Activated CD8-positive, alpha-beta T cell treated with anti-CD3 and anti-CD28 coated beads for 36 hours (primary cell): ENCODE measurements at regions not wholly inside any gene's neighbourhood (a gene's known extent, or its start where the extent isn't known, plus 50 kb on each side); places are given as distances from the start of the nearest gene placed in this dataset.

ENCODE experiments used
- ATAC-seq: fragments of 200-7000 bp; cut with Tn5 transposase; one replicate; pipeline ENCODE4 v1.10.0; 2021; ENCODE audit warnings: mild to moderate bottlenecking, moderate library complexity
- CTCF ChIA-PET: fragments of 350-600 bp; sonication (Branson Sonifier 250); formaldehyde crosslinking; loops from one replicate; lab custom pipeline; 2021; ENCODE audit warnings: antibody characterized with exemption; lab: Charles Lee
- POLR2A ChIA-PET: fragments of 350-600 bp; sonication (Branson Sonifier 250); formaldehyde crosslinking; loops from one replicate; lab custom pipeline; 2021; ENCODE audit warnings: antibody characterized with exemption; lab: Charles Lee
- DNase-seq: peaks from one replicate; pipeline ENCODE4 v3.0.0-alpha.2; 2020
- H3K27ac Mint-ChIP-seq: one replicate; pipeline ENCODE4 v1.8.0; 2021; ENCODE audit warnings: mild to moderate bottlenecking, mixed read lengths
- H3K27me3 Mint-ChIP-seq: one replicate; pipeline ENCODE4 v1.8.0; 2021; ENCODE audit warnings: mixed read lengths
- H3K36me3 Mint-ChIP-seq: one replicate; pipeline ENCODE4 v1.8.0; 2021; ENCODE audit warnings: low read depth, mixed read lengths
- H3K4me1 Mint-ChIP-seq: one replicate; pipeline ENCODE4 v1.8.0; 2021; ENCODE audit warnings: low read depth, mixed read lengths
- H3K4me3 Mint-ChIP-seq: one replicate; pipeline ENCODE4 v1.8.0; 2021; ENCODE audit warnings: mild to moderate bottlenecking, moderate library complexity, mixed read lengths
- H3K9me3 Mint-ChIP-seq: one replicate; pipeline ENCODE4 v1.8.0; 2021; ENCODE audit warnings: mixed read lengths
- intact Hi-C: fragments of 100-400 bp; cut with micrococcal nuclease; formaldehyde crosslinking; loops from one replicate; pipeline ENCODE4 v1.10.0; 2022
- TF ChIP-seq, protein P1 (sequence below): fragments of 200-600 bp; IDR thresholded peaks from one replicate; pipeline ENCODE4 v1.8.0; 2022; ENCODE audit warnings: antibody characterized with exemption, mild to moderate bottlenecking

DNA sequence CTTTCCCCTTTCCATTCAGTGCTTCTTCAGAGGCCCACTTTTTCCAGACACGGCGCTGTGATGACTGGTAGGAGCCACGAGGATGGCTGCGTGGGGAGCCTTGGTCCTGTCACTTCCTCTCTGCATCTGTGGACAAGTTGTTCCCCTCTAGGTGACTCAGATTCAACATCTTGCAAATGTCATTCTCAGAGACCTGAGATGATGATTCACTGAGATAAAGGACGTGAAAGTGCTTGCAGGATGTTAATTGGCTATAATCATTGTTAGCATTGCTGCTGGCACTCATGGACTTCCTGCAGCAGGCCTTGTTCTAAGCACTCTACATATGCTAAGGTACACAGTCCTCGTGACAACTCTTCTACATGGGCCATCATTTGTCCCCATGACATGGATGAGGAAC lies 489.8 kb upstream of the ZMIZ1 start:
- DNase-seq: peak; percentile 87
- POLR2A ChIA-PET: no interaction called here
- Mint-ChIP-seq H3K27ac (peak overlapping the region; percentile 92), H3K9me3 (no peaks in the 10 kb centered on the region), H3K27me3 (no peaks in the 10 kb centered on the region), H3K4me3 (no peak overlapping the region), H3K4me1 (peaks cover 15% of the 10 kb centered on the region), H3K36me3 (no peaks in the 10 kb centered on the region)
- TF ChIP-seq, protein P1, sequence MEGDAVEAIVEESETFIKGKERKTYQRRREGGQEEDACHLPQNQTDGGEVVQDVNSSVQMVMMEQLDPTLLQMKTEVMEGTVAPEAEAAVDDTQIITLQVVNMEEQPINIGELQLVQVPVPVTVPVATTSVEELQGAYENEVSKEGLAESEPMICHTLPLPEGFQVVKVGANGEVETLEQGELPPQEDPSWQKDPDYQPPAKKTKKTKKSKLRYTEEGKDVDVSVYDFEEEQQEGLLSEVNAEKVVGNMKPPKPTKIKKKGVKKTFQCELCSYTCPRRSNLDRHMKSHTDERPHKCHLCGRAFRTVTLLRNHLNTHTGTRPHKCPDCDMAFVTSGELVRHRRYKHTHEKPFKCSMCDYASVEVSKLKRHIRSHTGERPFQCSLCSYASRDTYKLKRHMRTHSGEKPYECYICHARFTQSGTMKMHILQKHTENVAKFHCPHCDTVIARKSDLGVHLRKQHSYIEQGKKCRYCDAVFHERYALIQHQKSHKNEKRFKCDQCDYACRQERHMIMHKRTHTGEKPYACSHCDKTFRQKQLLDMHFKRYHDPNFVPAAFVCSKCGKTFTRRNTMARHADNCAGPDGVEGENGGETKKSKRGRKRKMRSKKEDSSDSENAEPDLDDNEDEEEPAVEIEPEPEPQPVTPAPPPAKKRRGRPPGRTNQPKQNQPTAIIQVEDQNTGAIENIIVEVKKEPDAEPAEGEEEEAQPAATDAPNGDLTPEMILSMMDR: no peak
- intact Hi-C loops: no loop called here
- CTCF ChIA-PET: no interaction called here
- peak; percentile 97 for ATAC-seq

DNA sequence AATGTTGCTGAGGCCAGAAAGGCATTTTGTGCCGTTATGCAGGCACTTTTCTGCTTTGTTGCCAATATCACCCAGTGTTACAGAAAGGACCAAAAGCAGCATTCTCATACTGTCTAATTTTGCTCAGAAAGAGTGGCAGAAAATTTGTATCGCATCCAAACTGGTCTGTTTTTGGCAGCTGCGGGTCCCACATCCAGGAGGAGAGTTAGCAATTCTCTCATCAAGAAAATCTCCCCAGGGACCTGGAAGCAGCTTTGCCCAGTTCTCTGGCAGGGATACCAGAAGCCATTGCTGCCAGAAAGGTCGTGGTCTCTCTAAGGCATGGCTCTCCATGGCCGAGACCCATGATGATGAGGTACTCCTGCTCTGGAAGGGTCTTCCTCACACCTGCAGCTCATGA lies 489.2 kb upstream of the ZMIZ1 start:
- intact Hi-C loops: no loop called here
- POLR2A ChIA-PET: no interaction called here
- H3K4me3 Mint-ChIP-seq: no peak overlapping the region
- no peaks in the 10 kb centered on the region for H3K27me3 Mint-ChIP-seq
- peak overlapping the region; percentile 92 for H3K27ac Mint-ChIP-seq
- TF ChIP-seq, protein P1: no peak
- H3K4me1 Mint-ChIP-seq: peaks cover 15% of the 10 kb centered on the region
- DNase-seq (no peak), ATAC-seq (no peak)
- H3K36me3 Mint-ChIP-seq: no peaks in the 10 kb centered on the region
- no peaks in the 10 kb centered on the region for H3K9me3 Mint-ChIP-seq
- CTCF ChIA-PET: no interaction called here

DNA sequence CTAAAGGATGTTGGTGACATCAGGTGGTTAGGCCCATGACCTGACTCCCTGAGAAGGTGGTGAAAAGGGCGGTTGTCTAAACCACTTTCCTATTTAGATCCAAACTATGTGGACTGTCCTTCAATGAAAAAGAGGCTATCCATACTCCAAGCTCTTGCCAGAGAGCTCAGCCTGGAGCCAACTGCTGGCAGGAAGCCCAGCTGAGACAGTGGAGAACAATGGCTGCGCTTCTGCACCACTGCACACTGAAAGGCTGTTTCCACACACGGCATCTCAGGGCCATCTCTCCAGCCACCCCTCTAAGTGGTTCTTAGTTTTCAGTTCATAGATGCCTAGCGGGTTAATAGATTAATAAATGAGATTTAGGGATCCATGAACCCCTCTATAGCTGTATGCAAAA lies 488.8 kb upstream of the ZMIZ1 start:
- no peak overlapping the region for H3K4me3 Mint-ChIP-seq
- H3K9me3 Mint-ChIP-seq: no peaks in the 10 kb centered on the region
- peak overlapping the region; percentile 92 for H3K27ac Mint-ChIP-seq
- H3K36me3 Mint-ChIP-seq: no peaks in the 10 kb centered on the region
- ChIA-PET CTCF (no interaction called here), POLR2A (no interaction called here)
- no peak for DNase-seq
- no peak for ATAC-seq
- H3K4me1 Mint-ChIP-seq: peaks cover 15% of the 10 kb centered on the region
- intact Hi-C loops: no loop called here
- TF ChIP-seq, protein P1: no peak
- no peaks in the 10 kb centered on the region for H3K27me3 Mint-ChIP-seq

DNA sequence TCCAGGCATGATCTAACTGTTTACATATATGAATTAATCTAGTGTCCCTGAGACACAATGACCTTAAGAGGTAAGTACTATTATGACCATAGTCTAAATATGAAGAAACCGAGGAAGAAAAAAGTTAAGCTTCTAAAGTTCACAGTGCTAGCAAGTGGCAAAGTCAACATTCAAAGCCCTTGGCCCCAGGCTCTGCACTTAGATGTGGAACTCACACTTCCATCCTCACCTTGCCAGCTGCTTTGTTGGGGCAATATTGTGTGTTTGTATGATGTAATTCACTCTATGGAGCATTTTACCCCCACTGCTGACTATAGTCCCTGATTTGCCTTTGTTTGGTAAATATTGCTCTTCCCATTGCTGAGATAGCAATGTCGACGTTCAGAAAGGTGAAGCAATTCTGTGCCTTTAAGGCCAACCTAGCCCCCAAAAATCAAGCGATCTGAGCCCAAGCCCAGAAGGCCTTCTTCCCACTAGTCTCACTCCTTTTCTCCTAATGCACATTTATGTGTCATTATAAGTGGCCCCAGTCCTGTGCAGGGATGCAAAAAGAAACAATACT lies 487.6 kb upstream of the ZMIZ1 start:
- no peak overlapping the region for H3K4me3 Mint-ChIP-seq
- TF ChIP-seq, protein P1: no peak
- no peak for DNase-seq
- CTCF ChIA-PET: no interaction called here
- ATAC-seq: no peak
- intact Hi-C loops: no loop called here
- H3K4me1 Mint-ChIP-seq: peaks cover 15% of the 10 kb centered on the region
- H3K27ac Mint-ChIP-seq: no peak overlapping the region
- POLR2A ChIA-PET: no interaction called here
- no peaks in the 10 kb centered on the region for H3K9me3 Mint-ChIP-seq
- H3K36me3 Mint-ChIP-seq: no peaks in the 10 kb centered on the region
- no peaks in the 10 kb centered on the region for H3K27me3 Mint-ChIP-seq

DNA sequence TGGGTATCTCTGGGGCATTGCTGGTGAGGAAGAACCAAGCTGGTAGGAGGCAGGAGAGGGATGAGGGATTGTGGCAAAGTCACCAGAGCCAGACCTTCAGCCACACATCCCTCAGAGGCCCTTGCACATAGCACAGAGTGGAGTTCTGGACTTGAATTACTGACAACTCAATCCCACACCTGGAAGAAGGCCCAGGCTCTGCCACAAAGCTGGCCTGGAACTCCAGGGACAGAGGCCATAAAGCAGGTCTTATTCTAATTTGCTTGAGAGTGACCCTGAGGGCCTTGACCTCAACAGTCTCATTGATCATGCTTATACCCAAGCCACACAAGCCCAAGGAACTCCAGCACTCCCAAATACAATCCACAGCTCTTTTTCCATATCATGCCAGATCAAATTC lies 486.2 kb upstream of the ZMIZ1 start:
- ChIA-PET POLR2A (no interaction called here), CTCF (interaction anchor here (1.1 to 1.6 kb wide), 2 partner anchors 535 to 613 kb away, joined by 4 read pairs; no protein-coding TSS in a partner anchor)
- DNase-seq (no peak), ATAC-seq (no peak)
- no peaks in the 10 kb centered on the region for H3K36me3 Mint-ChIP-seq
- peaks cover 15% of the 10 kb centered on the region for H3K4me1 Mint-ChIP-seq
- intact Hi-C loops: no loop called here
- H3K27ac Mint-ChIP-seq: no peak overlapping the region
- no peak overlapping the region for H3K4me3 Mint-ChIP-seq
- no peaks in the 10 kb centered on the region for H3K27me3 Mint-ChIP-seq
- TF ChIP-seq, protein P1: no peak
- no peaks in the 10 kb centered on the region for H3K9me3 Mint-ChIP-seq
